Gastrocnemius medialis (tissue), 4 donors: ENCODE measurements at regions not wholly inside any gene's neighbourhood (a gene's known extent, or its start where the extent isn't known, plus 50 kb on each side); places are given as distances from the start of the nearest gene placed in this dataset.

Experiments
- ATAC-seq, 2 donors: fragments of 150-250 bp; one replicate each; pipeline ENCODE4 v1.9.1; 2016
- DNase-seq, 2 donors: peaks; one replicate each; pipeline ENCODE4 v3.0.0-alpha.2; 2019
- H3K27ac ChIP-seq, 4 donors: fragments of 200-600 bp; sonication (generic); 1 replicate in 1 of 4; 2 replicates in 3 of 4; pipeline ENCODE4 v1.5.1; 2016 to 2018; ENCODE audit warnings: mild to moderate bottlenecking in 2 of 4, moderate library complexity in 1 of 4
- H3K27me3 ChIP-seq, 3 donors: fragments of 200-600 bp; sonication (generic) in 2 of 3; 1 replicate in 1 of 3; 2 replicates in 2 of 3; pipeline versions ENCODE4 v1.5.1 to v1.6.0; 2016 to 2019; ENCODE audit warnings: mild to moderate bottlenecking in 1 of 3, moderate library complexity in 1 of 3
- H3K36me3 ChIP-seq, 2 donors: fragments of 200-600 bp; sonication (generic) in 1 of 2; one replicate each; pipeline ENCODE4 v1.5.1; 2017 to 2018
- H3K4me1 ChIP-seq, 2 donors: fragments of 200-600 bp; sonication (generic) in 1 of 2; one replicate each; pipeline ENCODE4 v1.5.1; 2016 to 2017; ENCODE audit warnings: mild to moderate bottlenecking in 2 of 2
- H3K4me3 ChIP-seq, 4 donors: fragments of 200-600 bp; sonication (generic) in 3 of 4; 1 replicate in 1 of 4; 2 replicates in 3 of 4; pipeline ENCODE4 v1.5.1; 2016 to 2019; ENCODE audit warnings: mild to moderate bottlenecking in 2 of 4
- H3K9me3 ChIP-seq, 3 donors: fragments of 200-600 bp; sonication (generic) in 2 of 3; 1 replicate in 1 of 3; 2 replicates in 2 of 3; pipeline ENCODE4 v1.5.1; 2016 to 2019
- POLR2A ChIP-seq, 2 donors: fragments of 450-650 bp; IDR thresholded peaks; one replicate each; pipeline ENCODE4 v1.6.1; 2017; ENCODE audit warnings: antibody characterized with exemption in 2 of 2, mild to moderate bottlenecking in 2 of 2, moderate library complexity in 2 of 2
- in situ Hi-C, 4 donors: fragments of 200-750 bp; cut with MboI; loops; one replicate each; pipeline versions ENCODE4 v1.15.0 to v1.8.0; 2017; ENCODE audit warnings: low sequenced_read_pairs in 4 of 4
- intact Hi-C: fragments of 100-400 bp; cut with DNase I; formaldehyde crosslinking; loops from one replicate; pipeline ENCODE4 v1.15.1; 2023; ENCODE audit warnings: low total_unique reads
- TF ChIP-seq, protein P1 (sequence below), 5 experiments: fragments of 450-650 bp in 3 of 5; fragments of 200-600 bp in 2 of 5; sonication (generic) in 2 of 5; IDR thresholded peaks in 4 of 5; conservative IDR thresholded peaks in 1 of 5; 1 replicate in 4 of 5; 2 replicates in 1 of 5; pipeline ENCODE4 v1.5.1; 2016 to 2019; ENCODE audit warnings: antibody characterized with exemption in 5 of 5, mild to moderate bottlenecking in 3 of 5, moderate library complexity in 3 of 5

DNA sequence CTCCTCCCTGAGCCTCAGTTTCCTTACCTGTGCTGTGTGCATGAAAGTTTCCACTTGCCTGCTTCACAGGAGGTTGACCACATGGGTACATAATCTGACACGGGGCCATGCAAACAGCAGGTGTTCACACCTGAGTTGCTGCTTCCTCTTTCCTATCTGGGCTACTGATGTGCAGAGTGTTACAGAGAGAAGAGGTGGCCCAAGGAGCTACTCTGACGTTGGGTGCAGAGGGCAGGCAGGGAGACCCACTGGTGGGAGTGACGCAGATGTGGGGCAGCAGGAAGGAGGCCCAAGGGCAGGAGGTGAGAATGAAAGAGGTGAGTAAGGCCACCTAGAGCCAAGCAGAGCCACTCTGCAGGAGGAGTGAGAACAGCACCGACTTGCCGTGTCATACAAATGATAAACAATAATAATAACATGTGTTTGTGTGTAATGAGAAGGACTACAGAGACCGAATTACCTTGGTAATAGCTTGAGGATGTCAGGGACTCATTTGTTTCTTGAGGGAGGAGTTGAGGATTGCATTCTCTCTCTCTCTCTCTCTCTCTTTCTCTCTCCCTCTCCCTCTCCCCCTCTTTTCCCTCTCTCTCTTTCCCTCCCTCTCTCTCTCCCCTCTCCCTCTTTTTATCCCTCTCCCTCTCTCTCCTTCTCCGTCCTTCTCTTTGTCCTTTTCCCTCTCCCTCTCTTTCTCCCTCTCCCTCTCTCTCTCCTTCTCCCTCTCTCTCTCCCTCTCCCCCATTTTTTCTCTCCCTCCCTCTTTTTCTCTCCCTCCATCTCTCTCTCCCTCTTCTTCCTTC lies 87.4 kb upstream of the IGSF21 start:
- DNase-seq (no peak), ATAC-seq (no peak)
- Histone ChIP-seq H3K4me3 (no peak overlapping the region), H3K9me3 (no peaks in the 10 kb centered on the region), H3K36me3 (no peaks in the 10 kb centered on the region), H3K27me3 (peaks cover 4 to 13% (median 7%) of the 10 kb centered on the region in 3 donors), H3K4me1 (no peaks in the 10 kb centered on the region), H3K27ac (no peak overlapping the region)
- TF ChIP-seq, protein P1, sequence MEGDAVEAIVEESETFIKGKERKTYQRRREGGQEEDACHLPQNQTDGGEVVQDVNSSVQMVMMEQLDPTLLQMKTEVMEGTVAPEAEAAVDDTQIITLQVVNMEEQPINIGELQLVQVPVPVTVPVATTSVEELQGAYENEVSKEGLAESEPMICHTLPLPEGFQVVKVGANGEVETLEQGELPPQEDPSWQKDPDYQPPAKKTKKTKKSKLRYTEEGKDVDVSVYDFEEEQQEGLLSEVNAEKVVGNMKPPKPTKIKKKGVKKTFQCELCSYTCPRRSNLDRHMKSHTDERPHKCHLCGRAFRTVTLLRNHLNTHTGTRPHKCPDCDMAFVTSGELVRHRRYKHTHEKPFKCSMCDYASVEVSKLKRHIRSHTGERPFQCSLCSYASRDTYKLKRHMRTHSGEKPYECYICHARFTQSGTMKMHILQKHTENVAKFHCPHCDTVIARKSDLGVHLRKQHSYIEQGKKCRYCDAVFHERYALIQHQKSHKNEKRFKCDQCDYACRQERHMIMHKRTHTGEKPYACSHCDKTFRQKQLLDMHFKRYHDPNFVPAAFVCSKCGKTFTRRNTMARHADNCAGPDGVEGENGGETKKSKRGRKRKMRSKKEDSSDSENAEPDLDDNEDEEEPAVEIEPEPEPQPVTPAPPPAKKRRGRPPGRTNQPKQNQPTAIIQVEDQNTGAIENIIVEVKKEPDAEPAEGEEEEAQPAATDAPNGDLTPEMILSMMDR (IDR thresholded peaks at IDR 0.05 in 4 of 5, conservative IDR thresholded peaks at IDR 0.05 in 1 of 5): no peak
- TF ChIP-seq POLR2A (IDR thresholded peaks at IDR 0.05): no peak
- intact Hi-C loops (no loop called here), in situ Hi-C loops (no loop called here)

DNA sequence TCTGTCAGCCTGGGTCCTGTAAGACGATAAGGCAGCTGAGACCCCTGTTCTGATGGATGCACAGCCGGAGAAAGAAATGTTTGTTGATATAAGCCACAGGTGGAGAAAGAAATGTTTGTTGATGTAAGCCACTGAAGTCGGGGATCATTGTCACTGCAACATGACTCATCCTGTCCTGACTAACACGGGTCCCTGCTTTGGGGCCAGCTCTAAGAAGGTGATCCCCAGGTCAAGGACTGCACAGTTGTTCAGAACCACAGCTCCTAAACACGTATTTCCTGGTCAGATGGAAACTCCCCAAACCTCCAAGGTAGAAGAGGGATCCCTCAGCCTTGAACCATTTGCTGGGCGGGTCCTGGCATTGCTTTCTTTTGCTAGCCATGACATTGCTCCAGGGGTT lies 86.4 kb upstream of the IGSF21 start:
- peaks cover 0 to 13% (median 4%) of the 10 kb centered on the region in 3 donors for H3K27me3 ChIP-seq
- in situ Hi-C loops: no loop called here
- ATAC-seq: no peak

GRCh38 chr1:18032172-18032859 lies 75.3 kb upstream of the IGSF21 start:
- no peak for TF ChIP-seq POLR2A (IDR thresholded peaks at IDR 0.05)
- TF ChIP-seq, protein P1 (IDR thresholded peaks at IDR 0.05 in 4 of 5, conservative IDR thresholded peaks at IDR 0.05 in 1 of 5): no peak
- in situ Hi-C loops (no loop called here), intact Hi-C loops (no loop called here)
- peaks cover 6 to 16% (median 8%) of the 10 kb centered on the region in 3 donors for H3K27me3 ChIP-seq
- ATAC-seq: no peak
- no peaks in the 10 kb centered on the region for H3K36me3 ChIP-seq
- H3K27ac ChIP-seq: no peak overlapping the region
- no peak for DNase-seq
- no peaks in the 10 kb centered on the region for H3K4me1 ChIP-seq
- no peak overlapping the region for H3K4me3 ChIP-seq
- H3K9me3 ChIP-seq: no peaks in the 10 kb centered on the region

More for the DNA sequence above, 86.4 kb upstream of the IGSF21 start:
- no peaks in the 10 kb centered on the region for H3K36me3 ChIP-seq
- TF ChIP-seq POLR2A (IDR thresholded peaks at IDR 0.05): no peak
- TF ChIP-seq, protein P1 (IDR thresholded peaks at IDR 0.05 in 4 of 5, conservative IDR thresholded peaks at IDR 0.05 in 1 of 5): no peak
- intact Hi-C loops: no loop called here
- H3K9me3 ChIP-seq: no peaks in the 10 kb centered on the region
- no peaks in the 10 kb centered on the region for H3K4me1 ChIP-seq
- DNase-seq: no peak
- no peak overlapping the region for H3K4me3 ChIP-seq
- no peak overlapping the region for H3K27ac ChIP-seq

DNA sequence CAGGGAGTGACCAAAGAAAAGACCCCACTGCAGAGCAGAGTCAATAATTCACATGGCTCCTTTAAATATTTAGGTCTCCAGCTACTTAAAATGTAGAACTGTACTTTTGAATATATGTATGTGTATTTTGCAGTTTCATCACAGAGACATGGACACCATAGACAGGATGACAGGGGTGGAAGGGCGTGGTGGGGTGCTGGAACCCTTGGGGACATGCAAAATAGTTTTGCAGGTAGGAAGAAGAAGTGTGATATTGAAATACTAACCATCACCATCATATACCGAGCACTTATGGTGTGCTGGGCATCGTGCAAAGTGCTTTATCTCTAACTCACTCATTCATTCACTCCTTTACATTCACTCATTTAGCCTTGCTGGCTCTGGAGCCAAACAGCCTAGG lies 72.5 kb upstream of the IGSF21 start:
- H3K27ac ChIP-seq: no peak overlapping the region
- H3K27me3 ChIP-seq: peaks cover 0 to 8% (median 8%) of the 10 kb centered on the region in 3 donors
- intact Hi-C loops: no loop called here
- H3K36me3 ChIP-seq: no peaks in the 10 kb centered on the region
- no peak overlapping the region for H3K4me3 ChIP-seq
- H3K4me1 ChIP-seq: no peaks in the 10 kb centered on the region
- DNase-seq (no peak), ATAC-seq (no peak)
- in situ Hi-C loops: no loop called here
- TF ChIP-seq POLR2A (IDR thresholded peaks at IDR 0.05): no peak
- TF ChIP-seq, protein P1 (IDR thresholded peaks at IDR 0.05 in 4 of 5, conservative IDR thresholded peaks at IDR 0.05 in 1 of 5): no peak
- no peaks in the 10 kb centered on the region for H3K9me3 ChIP-seq
